ENCODE measurements at regions not wholly inside any gene's neighbourhood (a gene's known extent, or its start where the extent isn't known, plus 50 kb on each side); places are given as distances from the start of the nearest gene placed in this dataset.
A peak's percentile ranks its signal among the peaks of the same experiment; 100 is the strongest.
"Not testable (repeated sequence)": the region's sequence is repeated elsewhere in the genome, so short reads cannot be mapped to it uniquely, and the experiment has no call there.

- Histone ChIP-seq H3K27me3 (replicated peaks; ENCODE audit: control insufficient read depth, insufficient read depth, low read length) (no peaks in the 10 kb centered on the region), H3K4me1 (ENCODE audit: control insufficient read depth, insufficient read depth, low read length) (no peaks in the 10 kb centered on the region), H3K4me3 (ENCODE audit: low read length) (no peak overlapping the region), H3K36me3 (ENCODE audit: control insufficient read depth, insufficient read depth, low read length, severe bottlenecking) (no peaks in the 10 kb centered on the region), H3K9me3 (ENCODE audit: control insufficient read depth, low read length) (no peaks in the 10 kb centered on the region), H3K9ac (ENCODE audit: low read length) (no peak overlapping the region)
- DNase-seq (ENCODE audit: low read depth) = no peak
Measured at GRCh38 chr13:80939581-80939980, 598.7 kb upstream of the SPRY2 start.

GRCh38 chr13:80931766-80932165 is 590.8 kb upstream of the SPRY2 start:
- H3K4me1 ChIP-seq (ENCODE audit: control insufficient read depth, insufficient read depth, low read length) = peaks cover 9% of the 10 kb centered on the region
- no peak overlapping the region for H3K4me3 ChIP-seq (ENCODE audit: low read length)
- peak; percentile 19 for DNase-seq (ENCODE audit: low read depth)
- no peaks in the 10 kb centered on the region for H3K36me3 ChIP-seq (ENCODE audit: control insufficient read depth, insufficient read depth, low read length, severe bottlenecking)
- no peaks in the 10 kb centered on the region for H3K9me3 ChIP-seq (ENCODE audit: control insufficient read depth, low read length)
- peak overlapping the region; percentile 40 for H3K9ac ChIP-seq (ENCODE audit: low read length)
- no peaks in the 10 kb centered on the region for H3K27me3 ChIP-seq (replicated peaks; ENCODE audit: control insufficient read depth, insufficient read depth, low read length)

- Histone ChIP-seq H3K36me3 (ENCODE audit: control insufficient read depth, insufficient read depth, low read length, severe bottlenecking) (no peaks in the 10 kb centered on the region), H3K4me1 (ENCODE audit: control insufficient read depth, insufficient read depth, low read length) (peaks cover 9% of the 10 kb centered on the region), H3K9me3 (ENCODE audit: control insufficient read depth, low read length) (no peaks in the 10 kb centered on the region), H3K9ac (ENCODE audit: low read length) (no peak overlapping the region), H3K27me3 (replicated peaks; ENCODE audit: control insufficient read depth, insufficient read depth, low read length) (no peaks in the 10 kb centered on the region), H3K4me3 (ENCODE audit: low read length) (no peak overlapping the region)
- no peak for DNase-seq (ENCODE audit: low read depth)
Measured at GRCh38 chr13:80931118-80931517, 590.2 kb upstream of the SPRY2 start.

- H3K4me1 ChIP-seq (ENCODE audit: control insufficient read depth, insufficient read depth, low read length) = peaks cover 15% of the 10 kb centered on the region
- H3K9ac ChIP-seq (ENCODE audit: low read length) = no peak overlapping the region
- no peaks in the 10 kb centered on the region for H3K27me3 ChIP-seq (replicated peaks; ENCODE audit: control insufficient read depth, insufficient read depth, low read length)
- H3K4me3 ChIP-seq (ENCODE audit: low read length) = no peak overlapping the region
- H3K9me3 ChIP-seq (ENCODE audit: control insufficient read depth, low read length) = no peaks in the 10 kb centered on the region
- DNase-seq (ENCODE audit: low read depth) = no peak
- H3K36me3 ChIP-seq (ENCODE audit: control insufficient read depth, insufficient read depth, low read length, severe bottlenecking) = no peaks in the 10 kb centered on the region
Measured at GRCh38 chr13:80928241-80928640, 587.3 kb upstream of the SPRY2 start.

- H3K27me3 ChIP-seq (replicated peaks; ENCODE audit: control insufficient read depth, insufficient read depth, low read length); H3K9ac ChIP-seq (ENCODE audit: low read length); DNase-seq (ENCODE audit: low read depth); H3K4me3 ChIP-seq (ENCODE audit: low read length); H3K36me3 ChIP-seq (ENCODE audit: control insufficient read depth, insufficient read depth, low read length, severe bottlenecking); H3K9me3 ChIP-seq (ENCODE audit: control insufficient read depth, low read length): not testable (repeated sequence)
- peaks cover 17% of the 10 kb centered on the region for H3K4me1 ChIP-seq (ENCODE audit: control insufficient read depth, insufficient read depth, low read length)
Measured at GRCh38 chr13:80926024-80926423, 585.1 kb upstream of the SPRY2 start.

GRCh38 chr13:80924596-80924995 is 583.7 kb upstream of the SPRY2 start:
- no peaks in the 10 kb centered on the region for H3K36me3 ChIP-seq (ENCODE audit: control insufficient read depth, insufficient read depth, low read length, severe bottlenecking)
- no peak overlapping the region for H3K4me3 ChIP-seq (ENCODE audit: low read length)
- H3K4me1 ChIP-seq (ENCODE audit: control insufficient read depth, insufficient read depth, low read length) = peaks cover 16% of the 10 kb centered on the region
- DNase-seq (ENCODE audit: low read depth) = peak; percentile 33
- no peaks in the 10 kb centered on the region for H3K9me3 ChIP-seq (ENCODE audit: control insufficient read depth, low read length)
- peak overlapping the region; percentile 47 for H3K9ac ChIP-seq (ENCODE audit: low read length)
- H3K27me3 ChIP-seq (replicated peaks; ENCODE audit: control insufficient read depth, insufficient read depth, low read length) = no peaks in the 10 kb centered on the region

GRCh38 chr13:80923907-80924306 is 583.0 kb upstream of the SPRY2 start:
- DNase-seq (ENCODE audit: low read depth) = no peak
- Histone ChIP-seq H3K36me3 (ENCODE audit: control insufficient read depth, insufficient read depth, low read length, severe bottlenecking) (no peaks in the 10 kb centered on the region), H3K27me3 (replicated peaks; ENCODE audit: control insufficient read depth, insufficient read depth, low read length) (no peaks in the 10 kb centered on the region), H3K4me1 (ENCODE audit: control insufficient read depth, insufficient read depth, low read length) (peaks cover 16% of the 10 kb centered on the region), H3K9me3 (ENCODE audit: control insufficient read depth, low read length) (no peaks in the 10 kb centered on the region), H3K9ac (ENCODE audit: low read length) (no peak overlapping the region), H3K4me3 (ENCODE audit: low read length) (no peak overlapping the region)

- peak overlapping the region; percentile 17 for H3K9ac ChIP-seq (ENCODE audit: low read length)
- no peaks in the 10 kb centered on the region for H3K9me3 ChIP-seq (ENCODE audit: control insufficient read depth, low read length)
- DNase-seq (ENCODE audit: low read depth) = no peak
- H3K36me3 ChIP-seq (ENCODE audit: control insufficient read depth, insufficient read depth, low read length, severe bottlenecking) = no peaks in the 10 kb centered on the region
- no peaks in the 10 kb centered on the region for H3K27me3 ChIP-seq (replicated peaks; ENCODE audit: control insufficient read depth, insufficient read depth, low read length)
- H3K4me3 ChIP-seq (ENCODE audit: low read length) = no peak overlapping the region
- peaks cover 16% of the 10 kb centered on the region for H3K4me1 ChIP-seq (ENCODE audit: control insufficient read depth, insufficient read depth, low read length)
Measured at GRCh38 chr13:80921971-80922370, 581.0 kb upstream of the SPRY2 start.

- H3K27me3 ChIP-seq (replicated peaks; ENCODE audit: control insufficient read depth, insufficient read depth, low read length) = no peaks in the 10 kb centered on the region
- H3K4me3 ChIP-seq (ENCODE audit: low read length) = no peak overlapping the region
Measured at GRCh38 chr13:80921541-80921940, 580.6 kb upstream of the SPRY2 start.

GRCh38 chr13:80906860-80907259 is 565.9 kb upstream of the SPRY2 start:
- peaks cover 7% of the 10 kb centered on the region for H3K4me1 ChIP-seq (ENCODE audit: control insufficient read depth, insufficient read depth, low read length)
- no peaks in the 10 kb centered on the region for H3K27me3 ChIP-seq (replicated peaks; ENCODE audit: control insufficient read depth, insufficient read depth, low read length)
- no peak for DNase-seq (ENCODE audit: low read depth)
- H3K9ac ChIP-seq (ENCODE audit: low read length) = no peak overlapping the region
- H3K9me3 ChIP-seq (ENCODE audit: control insufficient read depth, low read length) = peaks cover 12% of the 10 kb centered on the region
- no peaks in the 10 kb centered on the region for H3K36me3 ChIP-seq (ENCODE audit: control insufficient read depth, insufficient read depth, low read length, severe bottlenecking)
- H3K4me3 ChIP-seq (ENCODE audit: low read length) = no peak overlapping the region

More at GRCh38 chr13:80921541-80921940, 580.6 kb upstream of the SPRY2 start:
- Histone ChIP-seq H3K4me1 (ENCODE audit: control insufficient read depth, insufficient read depth, low read length) (peaks cover 16% of the 10 kb centered on the region), H3K9ac (ENCODE audit: low read length) (peak overlapping the region; percentile 17), H3K36me3 (ENCODE audit: control insufficient read depth, insufficient read depth, low read length, severe bottlenecking) (no peaks in the 10 kb centered on the region), H3K9me3 (ENCODE audit: control insufficient read depth, low read length) (no peaks in the 10 kb centered on the region)
- DNase-seq (ENCODE audit: low read depth) = peak; percentile 6

- H3K9ac ChIP-seq (ENCODE audit: low read length) = no peak overlapping the region
- no peaks in the 10 kb centered on the region for H3K9me3 ChIP-seq (ENCODE audit: control insufficient read depth, low read length)
- peaks cover 24% of the 10 kb centered on the region for H3K4me1 ChIP-seq (ENCODE audit: control insufficient read depth, insufficient read depth, low read length)
- no peak overlapping the region for H3K4me3 ChIP-seq (ENCODE audit: low read length)
- no peaks in the 10 kb centered on the region for H3K36me3 ChIP-seq (ENCODE audit: control insufficient read depth, insufficient read depth, low read length, severe bottlenecking)
- H3K27me3 ChIP-seq (replicated peaks; ENCODE audit: control insufficient read depth, insufficient read depth, low read length) = no peaks in the 10 kb centered on the region
- no peak for DNase-seq (ENCODE audit: low read depth)
Measured at GRCh38 chr13:80904386-80904785, 563.5 kb upstream of the SPRY2 start.

- peaks cover 24% of the 10 kb centered on the region for H3K4me1 ChIP-seq (ENCODE audit: control insufficient read depth, insufficient read depth, low read length)
- H3K4me3 ChIP-seq (ENCODE audit: low read length) = no peak overlapping the region
Measured at GRCh38 chr13:80903911-80904310, 563.0 kb upstream of the SPRY2 start.

More at GRCh38 chr13:80903911-80904310, 563.0 kb upstream of the SPRY2 start:
- Histone ChIP-seq H3K9me3 (ENCODE audit: control insufficient read depth, low read length) (no peaks in the 10 kb centered on the region), H3K27me3 (replicated peaks; ENCODE audit: control insufficient read depth, insufficient read depth, low read length) (no peaks in the 10 kb centered on the region), H3K9ac (ENCODE audit: low read length) (no peak overlapping the region), H3K36me3 (ENCODE audit: control insufficient read depth, insufficient read depth, low read length, severe bottlenecking) (no peaks in the 10 kb centered on the region)
- peak; percentile 1 for DNase-seq (ENCODE audit: low read depth)
